Fibroblast of upper back skin (primary cell): ENCODE measurements at regions not wholly inside any gene's neighbourhood (a gene's known extent, or its start where the extent isn't known, plus 50 kb on each side); places are given as distances from the start of the nearest gene placed in this dataset.
A peak's percentile ranks its signal among the peaks of the same experiment; 100 is the strongest.
"Not testable (repeated sequence)": the region's sequence is repeated elsewhere in the genome, so short reads cannot be mapped to it uniquely, and the experiment has no call there.

Experiments used
- DNase-seq: peaks from one replicate; pipeline ENCODE4 v3.0.0-alpha.2; 2013

DNA sequence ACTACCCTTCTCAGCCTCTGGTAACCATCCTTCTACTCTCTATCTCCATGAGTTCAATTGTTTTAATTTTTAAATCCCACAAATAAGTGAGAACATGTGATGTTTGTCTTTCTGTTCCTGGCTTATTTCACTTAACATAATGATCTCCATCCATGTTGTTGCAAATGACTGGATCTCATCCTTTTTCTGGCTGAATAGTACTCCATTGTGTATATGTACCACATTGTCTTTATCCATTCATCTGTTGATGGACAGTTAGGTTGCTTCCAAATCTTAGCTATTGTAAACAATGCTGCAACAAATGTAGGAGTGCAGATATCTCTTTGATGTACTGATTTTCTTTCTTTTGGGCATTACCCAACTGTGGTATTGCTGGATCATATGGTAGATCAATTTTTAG, 103.0 kb downstream of the CARTPT start:
- DNase-seq, result not testable (repeated sequence)

DNA sequence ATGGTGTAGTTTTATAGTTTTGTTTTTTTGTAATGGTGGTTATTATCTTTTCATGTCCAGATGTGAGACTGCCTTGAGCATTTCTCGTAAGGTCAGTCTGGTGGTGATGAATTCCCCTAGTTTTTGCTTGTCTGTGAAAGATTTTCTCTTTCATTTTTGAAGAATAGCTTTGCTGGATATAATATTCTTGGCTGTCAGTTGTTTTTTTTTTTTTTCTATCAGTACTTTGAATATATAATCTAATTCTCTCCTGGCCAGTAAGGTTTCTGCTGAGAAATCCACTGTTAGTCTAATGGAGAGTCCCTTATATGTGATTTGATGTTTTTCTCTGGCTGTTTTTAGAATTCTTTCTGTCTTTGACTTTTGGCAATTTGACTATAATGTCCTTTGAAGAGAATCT, 106.9 kb downstream of the CARTPT start:
- no peak for DNase-seq

DNA sequence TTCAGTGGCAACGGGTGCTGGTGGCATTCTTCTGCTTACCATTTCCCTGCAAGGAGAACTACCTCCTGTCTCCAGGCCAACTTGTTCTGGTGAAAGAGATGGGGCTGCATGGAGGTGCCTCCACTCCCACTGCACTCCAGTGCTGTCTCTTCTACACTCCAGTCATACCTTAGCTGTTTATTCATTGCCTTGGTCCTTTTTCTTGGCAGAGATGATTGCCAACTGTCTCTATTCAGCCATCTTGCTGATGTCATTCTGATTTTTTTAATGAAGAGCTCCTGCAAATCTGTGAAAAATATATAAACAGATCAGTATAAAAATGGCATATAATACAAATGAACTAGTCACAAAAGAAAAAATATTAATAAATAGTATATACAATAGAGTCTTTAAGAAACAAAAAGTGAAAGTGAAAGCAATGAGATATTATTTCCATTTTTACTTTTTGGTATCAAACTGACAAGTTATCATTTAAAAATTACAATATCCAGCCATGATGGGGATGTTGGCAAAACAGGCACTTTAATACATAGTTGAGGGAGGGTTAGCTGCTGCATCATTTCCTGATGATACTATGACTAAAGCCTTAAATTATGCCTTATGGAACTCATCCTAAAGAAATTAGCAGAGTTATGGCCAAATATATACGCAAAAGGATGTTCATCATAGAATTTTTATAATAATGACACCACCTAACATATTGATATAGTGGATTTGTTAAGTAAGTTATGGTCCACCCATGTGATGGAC, 109.4 kb downstream of the CARTPT start:
- DNase-seq, result peak; percentile 82

DNA sequence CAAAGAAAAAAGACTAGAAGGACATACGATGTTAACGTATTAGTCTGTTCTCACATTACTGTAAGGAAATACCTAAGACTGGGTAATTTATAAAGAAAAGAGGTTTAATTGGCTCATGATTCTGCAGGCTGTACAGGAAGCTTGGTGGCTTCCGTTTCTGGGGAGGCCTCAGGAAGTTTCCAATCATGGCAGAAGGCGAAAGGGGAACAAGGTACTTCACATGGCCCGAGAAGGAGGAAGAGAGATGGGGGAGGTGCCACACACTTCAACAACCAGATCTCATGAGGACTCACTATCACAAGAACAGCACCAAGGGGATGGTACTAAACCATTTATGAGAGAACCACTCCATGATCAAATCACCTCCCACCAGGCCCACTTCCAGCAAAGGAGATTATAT, 110.1 kb downstream of the CARTPT start:
- no peak for DNase-seq

DNA sequence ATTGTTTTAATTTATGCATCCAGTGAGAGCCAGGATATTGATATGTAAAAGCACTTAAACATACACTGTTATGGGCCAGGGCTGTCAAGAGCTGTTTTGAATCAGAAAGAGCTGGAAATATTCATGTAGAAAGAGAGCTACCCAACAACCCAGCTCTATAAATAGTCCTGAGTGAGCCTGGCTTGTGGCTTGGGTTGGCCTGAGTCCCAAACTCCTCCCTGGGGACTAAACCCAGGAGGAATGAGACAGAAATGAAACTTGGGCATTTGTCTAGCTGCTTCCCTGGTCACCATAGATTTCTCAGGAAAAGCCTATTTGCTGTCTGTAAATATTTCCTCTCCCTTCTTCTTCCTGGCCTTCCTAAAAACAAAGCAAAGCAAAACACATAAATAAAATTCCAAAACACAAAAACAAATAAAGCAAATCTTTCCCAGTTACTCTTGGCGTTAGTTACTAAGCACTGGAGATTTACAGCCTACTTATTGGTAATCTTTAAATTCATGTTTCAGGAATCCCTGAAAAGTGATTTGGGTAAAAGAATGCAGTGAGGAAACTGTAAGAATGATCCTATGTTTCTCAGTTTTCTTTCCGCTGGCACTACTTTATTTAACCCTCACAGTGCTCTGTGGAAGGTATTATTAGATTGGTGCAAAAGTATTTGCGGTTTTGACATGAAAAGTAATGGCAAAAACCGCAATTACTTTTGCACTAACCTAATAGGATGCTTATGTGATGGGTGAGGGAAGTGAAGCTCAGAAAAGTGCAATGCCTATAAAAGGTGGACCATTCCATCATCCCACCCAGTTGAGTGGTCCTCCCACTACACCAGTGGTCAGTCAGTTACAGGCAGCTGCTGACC, 111.8 kb downstream of the CARTPT start:
- peak; percentile 94 for DNase-seq

DNA sequence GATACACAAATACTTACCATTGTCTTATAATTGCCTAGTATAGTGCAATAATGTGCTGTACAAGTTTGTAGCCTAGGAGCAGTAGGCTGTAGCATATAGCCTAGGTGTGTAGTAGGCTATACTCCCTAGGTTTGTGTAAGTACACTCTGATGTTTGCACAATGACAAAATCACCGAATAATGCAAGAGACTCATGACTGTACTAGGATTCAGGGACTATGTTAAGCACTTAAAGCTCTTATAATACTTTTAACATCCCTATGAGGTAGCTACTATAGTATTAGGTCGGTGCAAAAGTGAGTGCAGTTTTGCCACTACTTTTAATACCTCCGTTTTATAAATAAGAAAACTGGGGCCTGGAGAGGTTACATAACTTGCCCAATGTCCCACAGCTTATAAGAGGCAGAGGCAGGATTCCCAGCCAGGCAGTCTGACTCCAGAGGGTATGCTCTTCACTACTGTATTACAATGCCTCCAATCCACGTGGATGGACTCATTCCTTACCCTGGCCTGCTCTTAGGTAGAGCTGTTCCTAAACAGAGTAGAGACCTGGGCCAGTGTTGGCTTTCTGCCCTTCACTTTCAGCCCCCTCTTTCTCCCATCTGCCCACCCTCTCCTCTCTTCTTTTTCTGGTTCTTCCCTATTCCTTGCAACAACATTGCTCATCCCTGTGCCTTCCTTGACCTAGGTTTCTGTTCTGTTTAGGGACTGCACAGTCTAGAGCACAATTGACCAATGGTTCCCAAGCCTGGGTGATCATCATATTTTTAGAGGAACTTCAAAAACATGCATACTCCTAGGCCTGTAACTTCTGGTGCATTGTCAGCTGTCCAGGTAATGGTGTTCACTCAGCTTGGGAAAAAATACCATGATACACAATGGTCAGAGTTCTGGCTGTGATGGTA, 114.0 kb downstream of the CARTPT start:
- no peak for DNase-seq

DNA sequence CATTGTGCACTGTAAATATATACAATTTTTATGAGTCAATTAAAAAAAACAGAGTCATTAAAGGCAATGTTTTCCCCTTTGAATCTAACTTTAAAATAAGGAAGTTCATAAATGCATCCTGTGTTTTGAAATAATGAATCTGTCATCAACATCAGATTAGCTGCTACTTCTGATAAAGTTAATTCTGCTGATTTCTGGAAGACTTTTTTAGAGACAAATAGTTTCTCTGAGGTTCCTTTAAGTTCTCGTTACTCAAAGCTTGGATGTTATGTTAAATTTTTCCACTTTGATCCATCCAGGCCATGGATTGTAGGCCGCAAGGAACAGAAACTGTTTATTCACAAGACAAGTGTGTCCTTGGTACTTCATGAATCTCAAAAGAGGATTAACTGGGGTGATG, 115.5 kb downstream of the CARTPT start:
- DNase-seq, result no peak

DNA sequence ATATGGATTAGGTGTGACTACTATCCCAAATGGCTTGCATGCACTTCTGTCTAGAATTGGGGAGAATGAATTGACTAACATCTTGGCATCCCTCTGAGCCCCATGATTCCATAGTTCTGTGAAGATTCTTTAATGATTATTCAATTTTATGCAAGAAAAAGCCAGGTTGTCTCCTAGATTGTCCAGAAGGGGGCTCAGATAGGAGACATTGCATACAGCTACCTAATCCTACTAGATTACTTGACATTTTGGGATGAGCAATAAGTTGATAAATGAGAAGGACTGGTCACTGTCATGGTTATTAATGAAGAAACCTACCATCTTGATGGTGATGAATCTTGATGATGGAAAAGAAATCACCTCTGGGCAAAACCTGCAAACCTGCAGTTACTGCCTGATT, 117.0 kb downstream of the CARTPT start:
- peak; percentile 29 for DNase-seq

DNA sequence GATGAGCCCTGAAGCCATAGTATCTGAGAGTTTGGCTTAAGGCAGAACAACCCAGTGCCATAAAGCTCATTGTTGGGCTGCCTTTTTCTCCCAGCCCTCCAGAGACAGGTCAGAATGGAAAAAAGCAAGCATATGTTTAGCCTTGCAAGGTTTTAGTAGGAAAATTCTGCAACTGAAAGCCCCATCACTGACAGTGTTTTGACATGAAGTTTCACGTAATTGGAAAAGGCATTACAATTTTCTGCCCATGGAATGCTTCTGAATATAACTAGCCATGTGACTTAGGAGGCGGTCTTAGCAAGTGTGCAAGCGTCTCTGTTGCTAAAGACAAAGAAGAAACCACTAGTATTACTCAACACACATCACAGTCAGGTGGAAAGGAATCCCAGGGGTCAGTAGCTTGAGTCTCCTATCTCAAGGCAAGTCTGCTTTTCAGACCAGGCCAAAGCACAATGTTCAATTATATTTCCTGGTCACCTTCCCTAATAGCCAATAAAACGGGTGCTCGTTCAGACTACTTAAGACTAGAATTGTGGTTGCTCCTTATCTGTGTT, 117.6 kb downstream of the CARTPT start:
- DNase-seq, result peak; percentile 27

DNA sequence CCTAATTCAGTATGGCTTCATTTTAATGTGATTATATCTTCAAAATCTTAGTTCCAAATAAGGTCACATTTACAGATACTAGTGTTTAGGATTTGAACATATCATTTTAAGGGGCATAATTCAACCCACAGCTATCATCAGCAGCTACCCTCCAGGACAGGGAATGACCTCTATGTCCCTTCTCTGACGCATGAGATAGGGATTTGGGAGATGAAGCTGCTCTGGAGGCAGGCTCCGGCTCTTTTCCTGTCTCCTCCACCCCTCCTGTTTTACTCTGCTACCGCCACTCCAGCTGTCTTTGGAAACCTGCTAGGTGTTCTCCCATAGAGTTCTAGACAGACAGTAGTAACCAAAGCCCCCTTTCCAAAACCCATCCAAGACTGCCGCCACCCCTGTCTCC, 119.2 kb downstream of the CARTPT start:
- no peak for DNase-seq

DNA sequence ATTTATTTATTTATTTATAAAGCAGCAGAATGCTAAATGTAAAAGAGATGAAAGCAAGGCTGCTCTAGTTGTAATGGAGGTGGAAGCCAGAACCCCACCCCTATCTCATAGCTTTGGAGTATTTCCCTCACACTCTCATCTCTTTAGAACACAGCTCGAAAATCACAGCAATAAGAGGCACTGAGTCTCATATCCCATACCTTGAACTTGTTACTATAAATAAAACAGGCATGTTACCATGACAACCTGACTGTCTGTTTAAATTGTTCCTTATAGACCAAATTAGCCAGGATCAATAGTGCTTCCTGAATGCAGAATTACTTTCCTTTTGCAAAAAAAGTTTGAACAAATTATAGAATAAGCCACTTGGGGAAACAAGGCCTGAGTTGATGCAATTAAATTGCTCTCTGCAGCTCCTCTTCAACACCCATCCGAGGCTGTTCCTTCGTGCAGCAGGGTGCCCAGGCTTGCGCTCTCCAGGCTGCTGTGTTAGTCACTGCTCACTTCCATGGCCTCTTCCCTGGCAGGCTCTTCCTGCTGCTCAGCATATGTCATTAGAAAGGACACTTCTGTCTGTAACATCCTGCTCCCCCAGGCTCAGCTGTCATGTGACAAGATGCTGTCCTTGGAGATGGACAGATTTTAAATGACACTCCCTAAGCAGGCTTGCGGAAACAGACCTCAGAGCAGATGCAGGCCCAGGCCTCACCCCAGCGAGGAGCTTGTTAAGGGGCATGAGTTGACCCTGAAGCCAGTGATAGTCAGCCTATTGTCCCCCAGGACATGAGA, 120.2 kb downstream of the CARTPT start:
- DNase-seq, result no peak

DNA sequence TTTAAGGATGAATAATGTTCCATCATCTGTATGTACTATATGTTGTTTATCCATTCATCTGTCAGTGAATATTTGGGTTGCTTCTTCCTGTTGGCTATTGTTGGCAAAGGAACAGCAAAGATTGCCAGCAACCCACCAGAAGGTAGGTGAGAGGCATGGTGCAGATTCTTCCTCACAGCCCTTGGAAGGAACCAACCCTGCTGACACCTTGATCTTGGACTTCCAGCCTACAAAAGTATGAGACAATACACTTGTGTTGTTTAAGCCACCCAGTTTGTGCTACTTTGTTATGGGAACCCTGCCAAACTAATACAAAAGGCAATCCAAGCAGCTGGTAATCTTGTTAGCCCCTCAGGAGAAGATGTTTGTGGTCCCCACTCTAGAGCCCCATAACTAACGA, 122.0 kb downstream of the CARTPT start:
- DNase-seq, result no peak

DNA sequence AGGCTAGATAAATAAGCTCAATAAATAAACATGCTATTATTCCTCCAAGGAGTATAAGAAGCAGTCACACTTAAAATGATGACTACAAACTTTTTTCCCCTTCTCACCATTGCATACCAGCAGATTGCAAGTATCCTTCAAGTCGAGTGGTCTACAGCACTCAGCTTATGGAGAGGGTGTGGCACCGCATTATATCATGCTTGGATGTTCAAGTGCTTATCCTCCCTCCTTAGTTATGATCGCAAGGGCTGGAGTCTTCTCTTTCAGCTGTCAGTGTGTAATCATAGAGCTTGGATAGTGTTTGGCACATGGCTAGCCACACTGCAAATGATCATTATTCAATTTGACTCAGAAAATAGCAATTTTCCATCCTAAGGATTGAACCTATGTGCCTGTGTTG, 124.0 kb downstream of the CARTPT start:
- DNase-seq, result no peak

DNA sequence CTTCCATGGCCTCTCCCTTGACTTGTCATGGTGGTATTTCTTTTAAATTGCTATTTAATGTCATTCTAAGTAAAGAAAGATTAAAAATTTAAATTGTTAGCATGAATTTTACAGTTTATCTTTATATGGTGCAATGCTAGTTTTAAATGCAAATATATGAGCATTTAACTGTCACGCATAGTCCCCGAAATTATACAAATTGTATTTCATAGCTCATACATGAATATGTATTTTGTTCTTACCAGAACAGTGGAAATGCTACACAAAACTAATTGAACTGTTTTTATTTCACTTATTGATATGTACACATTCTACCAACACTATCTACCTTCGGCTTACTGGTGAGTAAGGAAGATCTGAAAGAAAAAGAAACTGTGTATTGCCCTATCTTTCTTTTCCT, 125.8 kb downstream of the CARTPT start:
- no peak for DNase-seq

DNA sequence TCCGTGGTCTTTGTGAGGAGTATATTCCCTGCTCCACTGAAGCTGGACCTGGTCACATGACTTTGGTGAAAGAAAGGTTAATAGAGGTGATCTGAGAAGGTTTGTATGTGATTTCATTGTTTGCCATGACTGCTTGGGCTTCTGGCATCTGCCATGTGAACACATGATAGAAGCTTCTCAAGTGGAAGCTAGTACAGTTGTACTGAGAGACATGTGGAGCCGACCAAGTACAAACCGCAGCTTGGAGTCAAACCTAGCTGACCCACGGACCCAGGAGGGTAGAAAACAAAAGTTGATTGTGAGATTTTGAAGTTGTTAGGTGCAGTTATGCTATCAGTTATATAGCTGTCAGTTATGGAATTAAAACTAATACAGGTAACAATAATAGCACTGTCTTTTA, 140.4 kb downstream of the CARTPT start:
- DNase-seq, result no peak

DNA sequence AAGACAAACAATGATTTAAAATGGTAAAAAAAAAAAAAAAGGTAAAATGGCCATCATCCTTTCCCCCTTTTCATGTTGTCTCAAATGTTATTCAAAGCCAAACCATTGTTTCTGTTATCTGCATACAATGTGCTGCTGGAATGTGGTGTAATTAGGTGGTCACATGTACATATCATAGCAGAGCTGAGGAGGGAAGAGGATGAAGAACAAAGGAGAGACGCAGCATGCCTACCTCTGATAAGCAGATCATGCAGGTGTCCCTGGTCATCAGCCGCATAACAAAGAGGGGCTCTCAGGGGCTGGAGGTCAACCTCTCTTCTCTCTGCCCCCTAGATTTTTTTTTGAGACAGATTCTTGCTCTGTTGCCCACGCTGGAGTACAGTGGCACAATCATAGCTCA, 141.0 kb downstream of the CARTPT start:
- no peak for DNase-seq

DNA sequence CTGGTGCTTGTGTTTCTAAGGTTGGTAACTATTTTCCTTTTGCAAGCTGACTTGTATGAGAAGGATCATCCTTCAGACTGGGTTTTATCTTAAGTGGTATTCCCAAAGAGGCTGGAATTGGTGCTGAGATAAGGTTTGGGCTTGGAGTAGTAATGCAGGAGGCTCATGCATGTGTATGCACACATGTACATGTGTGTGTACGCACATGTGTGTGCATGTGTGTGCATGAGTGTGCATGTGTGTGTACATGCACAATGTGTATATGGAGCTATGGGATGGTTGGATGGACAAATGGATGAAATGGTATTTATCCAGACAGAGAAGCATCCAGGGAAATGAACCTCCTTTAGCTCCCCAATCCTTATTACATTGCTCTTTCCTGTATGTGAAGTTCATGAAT, 142.6 kb downstream of the CARTPT start:
- DNase-seq, result no peak

DNA sequence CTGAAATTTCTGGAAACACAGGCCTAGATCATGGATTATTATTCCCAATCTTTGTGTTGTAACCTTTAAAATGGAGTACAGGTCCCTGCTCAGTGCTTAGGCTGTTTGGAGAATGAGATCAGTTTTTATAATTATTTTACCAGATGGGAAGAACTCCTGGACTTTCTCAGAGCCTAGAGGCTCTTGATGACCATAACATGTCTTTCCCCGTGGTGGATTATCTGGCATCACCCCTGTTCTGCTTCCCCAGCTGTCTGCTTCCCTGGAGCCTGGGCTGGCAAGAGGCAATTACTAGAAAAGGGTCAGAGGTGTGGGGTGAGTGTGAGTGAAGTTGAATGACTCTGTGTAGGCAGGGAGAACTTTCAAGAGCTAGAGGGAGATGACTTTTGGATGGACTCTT, 143.0 kb downstream of the CARTPT start:
- DNase-seq, result no peak

DNA sequence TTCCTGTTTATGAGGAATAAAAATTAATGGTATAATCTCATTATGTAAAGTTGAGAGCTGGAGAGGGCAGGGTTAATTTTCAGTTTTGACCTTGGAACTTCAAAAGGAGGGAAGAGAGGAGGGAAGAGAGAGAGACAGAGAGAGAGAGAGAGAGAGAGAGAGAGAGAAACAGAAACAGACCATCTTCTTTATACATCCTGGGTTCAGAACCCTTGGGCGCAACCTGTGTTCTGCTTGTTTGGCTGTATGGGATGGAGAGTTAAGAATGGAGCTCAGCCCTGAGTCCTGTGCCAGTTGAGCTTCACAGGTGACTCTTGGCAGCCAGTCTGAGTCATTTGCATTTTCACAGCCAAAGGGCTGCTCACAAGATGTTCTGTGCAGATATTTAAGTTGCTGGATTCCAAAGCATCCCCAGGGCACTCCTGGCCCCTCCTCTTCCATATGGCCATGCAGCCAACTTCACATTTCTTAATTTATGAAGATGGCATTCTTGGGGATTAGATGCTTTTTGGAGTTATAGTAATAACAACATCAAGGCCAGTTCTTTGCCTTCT, 143.5 kb downstream of the CARTPT start:
- DNase-seq, result peak; percentile 43

DNA sequence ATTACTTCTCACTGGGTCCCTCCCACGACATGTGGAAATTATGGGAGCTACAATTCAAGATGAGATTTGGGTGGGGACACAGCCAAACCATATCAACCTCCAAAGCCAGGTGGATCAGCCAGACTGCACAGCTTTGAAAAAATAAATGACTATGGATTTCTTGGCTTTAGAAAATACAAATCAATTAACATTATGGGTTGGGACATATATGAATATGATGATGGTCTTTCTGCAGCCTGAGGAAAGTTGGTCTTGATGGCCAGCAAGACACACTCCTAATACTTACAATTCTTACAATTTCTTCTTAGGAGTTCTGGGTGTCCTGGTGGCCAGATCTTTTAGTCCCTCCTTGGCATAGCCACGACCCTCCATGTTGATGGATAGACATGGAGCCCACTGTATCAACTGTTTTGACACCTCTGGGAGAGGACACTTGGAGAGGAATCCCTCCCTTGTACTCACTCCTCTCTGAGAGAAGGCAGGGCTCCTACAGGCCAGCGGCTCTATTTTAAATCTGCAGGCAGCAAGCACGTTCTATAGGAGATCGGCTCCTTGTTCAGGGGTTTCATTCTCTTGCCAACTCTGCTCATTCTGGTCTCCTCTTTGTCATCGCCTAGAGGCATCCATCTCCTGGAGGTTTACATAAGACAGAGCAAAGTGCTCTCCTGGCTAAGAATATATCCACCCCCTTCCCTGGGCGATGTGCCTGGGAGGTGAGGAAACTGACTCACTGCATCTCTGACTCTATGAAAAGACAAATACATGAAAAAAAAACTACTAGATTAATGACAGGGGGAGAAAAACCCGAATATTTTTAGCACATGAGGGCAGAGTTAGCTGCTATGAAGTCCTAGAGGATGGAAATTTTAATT, 145.9 kb downstream of the CARTPT start:
- peak; percentile 99 for DNase-seq
